GM12878 (cell line): ENCODE measurements at regions not wholly inside any gene's neighbourhood (a gene's known extent, or its start where the extent isn't known, plus 50 kb on each side); places are given as distances from the start of the nearest gene placed in this dataset.

Experiments used
- ATAC-seq: fragments of 200-7000 bp; cut with Tn5 transposase; 3 replicates; pipeline ENCODE4 v1.9.1; 2020; ENCODE audit warnings: mild to moderate bottlenecking, moderate library complexity
- BruUV-seq: library from RNA; stranded (reverse); fragments of 400-500 nt; replicated peaks from 2 replicates; lab custom pipeline; 2021; lab: Mats Ljungman, UMichigan
- CTCF ChIA-PET: fragments of 300-600 bp; sonication (Branson Sonifier 250); formaldehyde crosslinking; extraction: SDS; loops from one replicate; lab custom pipeline; 2021; ENCODE audit warnings: inconsistent platforms; lab: Yijun Ruan, JAX
- POLR2A ChIA-PET: fragments of 350-600 bp; formaldehyde crosslinking; extraction: SDS; loops from one replicate; lab custom pipeline; 2021; ENCODE audit warnings: inconsistent platforms; lab: Charles Lee
- RAD21 ChIA-PET: fragments of 300-600 bp; sonication (Branson Sonifier 250); formaldehyde crosslinking; loops from one replicate; lab custom pipeline; 2023; ENCODE audit warnings: antibody characterized with exemption; ENCODE audit not compliant: unreplicated experiment; lab: Charles Lee
- SMC1A ChIA-PET: fragments of 300-600 bp; sonication (Branson Sonifier 250); formaldehyde crosslinking; loops from one replicate; lab custom pipeline; 2023; ENCODE audit not compliant: unreplicated experiment, uncharacterized antibody; lab: Charles Lee
- DNase-seq: peaks from one replicate; pipeline ENCODE4 v3.0.0-alpha.2; 2011; ENCODE audit warnings: low read depth, low spot score
- FAIRE-seq: peaks from 3 replicates; lab custom pipeline; 2011; peaks lifted over from hg19 to GRCh38; lab: Jason Lieb, UNC
- H2AFZ ChIP-seq: 2 replicates; pipeline ENCODE4 v1.6.0; 2011; ENCODE audit warnings: low read depth, low read length, control low read depth; ENCODE audit not compliant: control insufficient read depth
- H3K27ac ChIP-seq: 2 replicates; pipeline ENCODE4 v1.5.1; 2011; ENCODE audit warnings: control low read depth; ENCODE audit not compliant: control insufficient read depth, insufficient read depth
- H3K27me3 ChIP-seq, 2 experiments: replicated peaks in 1 of 2; 2 replicates each; pipeline versions ENCODE4 v1.6.0 to v1.6.1; 2011; ENCODE audit warnings: low read length in 1 of 2; ENCODE audit not compliant: control insufficient read depth in 2 of 2, insufficient read depth in 2 of 2
- H3K36me3 ChIP-seq, 2 experiments: 2 replicates each; pipeline ENCODE4 v1.5.1; 2011; ENCODE audit warnings: low read length in 1 of 2; ENCODE audit not compliant: control insufficient read depth in 2 of 2, insufficient read depth in 2 of 2
- H3K4me1 ChIP-seq: 2 replicates; pipeline ENCODE4 v1.6.1; 2011; ENCODE audit warnings: mild to moderate bottlenecking, low read length, moderate library complexity, mixed read lengths; ENCODE audit not compliant: control insufficient read depth, insufficient read depth
- H3K4me2 ChIP-seq: 2 replicates; pipeline ENCODE4 v1.6.0; 2011; ENCODE audit warnings: control low read depth; ENCODE audit not compliant: control insufficient read depth, insufficient read depth
- H3K4me3 ChIP-seq: fragments of 200-600 bp; sonication (generic); 2 replicates; pipeline ENCODE4 v1.5.1; 2016
- H3K79me2 ChIP-seq: 2 replicates; pipeline ENCODE4 v1.6.0; 2011; ENCODE audit warnings: low read length; ENCODE audit not compliant: control insufficient read depth, insufficient read depth
- H3K9ac ChIP-seq: 2 replicates; pipeline ENCODE4 v1.8.0; 2011; ENCODE audit warnings: low read length, control low read depth, mixed read lengths; ENCODE audit not compliant: control insufficient read depth, insufficient read depth
- H3K9me3 ChIP-seq: replicated peaks from 3 replicates; pipeline ENCODE4 v1.5.1; 2011; ENCODE audit warnings: mild to moderate bottlenecking, low read length; ENCODE audit not compliant: control insufficient read depth, insufficient read depth
- H4K20me1 ChIP-seq: 2 replicates; pipeline ENCODE4 v1.6.0; 2011; ENCODE audit not compliant: control insufficient read depth, insufficient read depth
- ATF7 ChIP-seq: fragments of 450-650 bp; IDR thresholded peaks from 2 replicates; pipeline ENCODE4 v1.6.1; 2016; ENCODE audit warnings: low read depth, mild to moderate bottlenecking
- CUX1 ChIP-seq: IDR thresholded peaks from 2 replicates; pipeline ENCODE4 v1.6.1; 2012; ENCODE audit warnings: improper control_type of control experiment, low read depth, low read length; ENCODE audit not compliant: insufficient replicate concordance
- FOXK2 ChIP-seq: fragments of 450-650 bp; IDR thresholded peaks from 2 replicates; pipeline ENCODE4 v1.6.1; 2017; ENCODE audit warnings: mild to moderate bottlenecking, moderate library complexity
- HSF1 ChIP-seq: fragments of 150-350 bp; IDR thresholded peaks from 2 replicates; pipeline ENCODE4 v1.6.1; 2014; ENCODE audit warnings: mild to moderate bottlenecking, low read depth, low read length
- RAD21 ChIP-seq: IDR thresholded peaks from 2 replicates; pipeline ENCODE4 v1.6.1; 2011; ENCODE audit warnings: mild to moderate bottlenecking, low read depth, low read length, moderate library complexity; ENCODE audit not compliant: insufficient read depth
- RAD51 ChIP-seq: fragments of 450-650 bp; IDR thresholded peaks from 2 replicates; pipeline ENCODE4 v1.6.1; 2016; ENCODE audit warnings: moderate library complexity, mild to moderate bottlenecking, inconsistent platforms
- RBBP5 ChIP-seq: fragments of 200-600 bp; sonication (generic); conservative IDR thresholded peaks from 2 replicates; pipeline ENCODE4 v1.6.1; 2016
- SIX5 ChIP-seq: IDR thresholded peaks from 2 replicates; pipeline ENCODE4 v1.6.1; 2011; ENCODE audit warnings: mild to moderate bottlenecking, low read depth, low read length, moderate library complexity; ENCODE audit not compliant: severe bottlenecking
- SMAD5 ChIP-seq: IDR thresholded peaks from 2 replicates; pipeline ENCODE4 v1.6.1; 2016; ENCODE audit warnings: antibody characterized with exemption, low read depth
- SRF ChIP-seq, 2 experiments: IDR thresholded peaks; 2 replicates each; pipeline ENCODE4 v1.6.1; 2011; ENCODE audit warnings: low read depth in 2 of 2, low read length in 2 of 2, mild to moderate bottlenecking in 1 of 2, moderate library complexity in 1 of 2
- WGBS: methylation state at CpG from one replicate; pipeline ENCODE4 v1.1.6; 2016; ENCODE audit warnings: low lambda C conversion rate; ENCODE audit not compliant: insufficient replicate concordance, insufficient coverage; ENCODE audit errors: missing lambda C conversion rate; 5-methylcytosine and 5-hydroxymethylcytosine counted together
- in situ Hi-C: fragments of 300-500 bp; cut with MboI; formaldehyde crosslinking; loops from 9 replicates; pipeline ENCODE4 v1.14.3; 2018; ENCODE audit warnings: mixed read lengths
- intact Hi-C: fragments of 100-400 bp; cut with micrococcal nuclease; formaldehyde crosslinking; loops from one replicate; pipeline ENCODE4 v1.14.2; 2022; ENCODE audit not compliant: unreplicated experiment

GRCh38 chr4:166230841-166231240, 357.8 kb downstream of the TLL1 start:
- Histone ChIP-seq H3K9ac (no peak overlapping the region), H3K4me3 (no peak overlapping the region), H2AFZ (no peak overlapping the region), H3K79me2 (no peaks in the 10 kb centered on the region), H3K4me1 (no peaks in the 10 kb centered on the region), H3K27ac (no peak overlapping the region), H3K9me3 (no peaks in the 10 kb centered on the region), H3K36me3 (no peaks in the 10 kb centered on the region), H3K4me2 (no peak overlapping the region), H4K20me1 (no peaks in the 10 kb centered on the region), H3K27me3 (no peaks in the 10 kb centered on the region)
- DNase-seq: no peak
- ChIA-PET CTCF (no interaction called here), POLR2A (no interaction called here), RAD21 (no interaction called here), SMC1A (no interaction called here)
- in situ Hi-C loops: no loop called here
- BruUV-seq: no TSS peak
- no peak for TF ChIP-seq RAD51
- no peak for TF ChIP-seq RAD21
- ATAC-seq: no peak
- WGBS: 0% methylated on average over 1 of the region's 1 CpG
- FAIRE-seq: no peak
- intact Hi-C loops: no loop called here

GRCh38 chr4:166239354-166239753, 366.3 kb downstream of the TLL1 start:
- no peak overlapping the region for H3K27ac ChIP-seq
- H3K4me2 ChIP-seq: no peak overlapping the region
- H3K9me3 ChIP-seq: no peaks in the 10 kb centered on the region
- in situ Hi-C loops: no loop called here
- no TSS peak for BruUV-seq
- no peaks in the 10 kb centered on the region for H3K4me1 ChIP-seq
- no peak overlapping the region for H3K4me3 ChIP-seq
- DNase-seq (no peak), FAIRE-seq (no peak), ATAC-seq (no peak)
- no peaks in the 10 kb centered on the region for H3K27me3 ChIP-seq
- CTCF ChIA-PET: interaction anchor here (1.1 kb wide), 1 partner anchor 73 kb away, joined by 3 read pairs; no protein-coding TSS in a partner anchor
- H4K20me1 ChIP-seq: no peaks in the 10 kb centered on the region
- SMC1A ChIA-PET: interaction anchor here (0.9 kb wide), 1 partner anchor 362 kb away, joined by 3 read pairs; no protein-coding TSS in a partner anchor
- 35% methylated on average over 4 of the region's 4 CpGs for WGBS
- no peaks in the 10 kb centered on the region for H3K36me3 ChIP-seq
- intact Hi-C loops: no loop called here
- POLR2A ChIA-PET: no interaction called here
- RAD21 ChIA-PET: no interaction called here
- H3K9ac ChIP-seq: no peak overlapping the region
- H2AFZ ChIP-seq: no peak overlapping the region
- H3K79me2 ChIP-seq: no peaks in the 10 kb centered on the region
- TF ChIP-seq RBBP5 (no peak), SRF (IDR thresholded peaks at IDR 0.05; ENCODE audit: low read depth in 2 of 2, low read length in 2 of 2) (no peak), ATF7 (no peak), HSF1 (no peak), SIX5 (no peak), FOXK2 (no peak), SMAD5 (no peak), CUX1 (no peak)
